ENCODE measurements at regions not wholly inside any gene's neighbourhood (a gene's known extent, or its start where the extent isn't known, plus 50 kb on each side); places are given as distances from the start of the nearest gene placed in this dataset.
A peak's percentile ranks its signal among the peaks of the same experiment; 100 is the strongest.
"Not testable (repeated sequence)": the region's sequence is repeated elsewhere in the genome, so short reads cannot be mapped to it uniquely, and the experiment has no call there.

- no peak for DNase-seq (ENCODE audit: low read depth)
These were observed 97.6 kb upstream of the ANXA1 start for GRCh38 chr9:73054091-73054490.

GRCh38 chr9:73053543-73053942, 98.1 kb upstream of the ANXA1 start:
- no peak for DNase-seq (ENCODE audit: low read depth)

GRCh38 chr9:73050887-73051550, 98.2 kb upstream of the ALDH1A1 start:
- DNase-seq (ENCODE audit: low read depth), result peak; percentile 4

- DNase-seq (ENCODE audit: low read depth), result no peak
These were observed 97.4 kb upstream of the ALDH1A1 start for GRCh38 chr9:73050065-73050816.

- no peak for DNase-seq (ENCODE audit: low read depth)
These were observed 96.4 kb upstream of the ALDH1A1 start for GRCh38 chr9:73049280-73049679.

GRCh38 chr9:73046769-73047168, 93.9 kb upstream of the ALDH1A1 start:
- DNase-seq (ENCODE audit: low read depth), result no peak

GRCh38 chr9:73044776-73045175, 91.9 kb upstream of the ALDH1A1 start:
- DNase-seq (ENCODE audit: low read depth), result not testable (repeated sequence)

GRCh38 chr9:73042155-73042554, 89.3 kb upstream of the ALDH1A1 start:
- peak; percentile 28 for DNase-seq (ENCODE audit: low read depth)

GRCh38 chr9:73039271-73040263, 86.7 kb upstream of the ALDH1A1 start:
- DNase-seq (ENCODE audit: low read depth), result no peak

- DNase-seq (ENCODE audit: low read depth), result peak; percentile 52
These were observed 85.8 kb upstream of the ALDH1A1 start for GRCh38 chr9:73038613-73039012.

GRCh38 chr9:73038089-73038509, 85.2 kb upstream of the ALDH1A1 start:
- DNase-seq (ENCODE audit: low read depth), result no peak

GRCh38 chr9:73037613-73038012, 84.8 kb upstream of the ALDH1A1 start:
- peak; percentile 48 for DNase-seq (ENCODE audit: low read depth)

GRCh38 chr9:73034962-73035361, 82.1 kb upstream of the ALDH1A1 start:
- DNase-seq (ENCODE audit: low read depth), result no peak

- DNase-seq (ENCODE audit: low read depth), result no peak
These were observed 78.5 kb upstream of the ALDH1A1 start for GRCh38 chr9:73031350-73031749.

- no peak for DNase-seq (ENCODE audit: low read depth)
These were observed 77.6 kb upstream of the ALDH1A1 start for GRCh38 chr9:73030370-73031030.

- DNase-seq (ENCODE audit: low read depth), result no peak
These were observed 76.5 kb upstream of the ALDH1A1 start for GRCh38 chr9:73029346-73029745.

GRCh38 chr9:73026375-73026774, 73.5 kb upstream of the ALDH1A1 start:
- DNase-seq (ENCODE audit: low read depth), result no peak

- DNase-seq (ENCODE audit: low read depth), result no peak
These were observed 71.8 kb upstream of the ALDH1A1 start for GRCh38 chr9:73024601-73025034.

GRCh38 chr9:73023025-73023541, 70.2 kb upstream of the ALDH1A1 start:
- peak; percentile 80 for DNase-seq (ENCODE audit: low read depth)

GRCh38 chr9:73022353-73022752, 69.5 kb upstream of the ALDH1A1 start:
- no peak for DNase-seq (ENCODE audit: low read depth)

- DNase-seq (ENCODE audit: low read depth), result no peak
These were observed 68.0 kb upstream of the ALDH1A1 start for GRCh38 chr9:73020877-73021276.
